ENCODE measurements at regions not wholly inside any gene's neighbourhood (a gene's known extent, or its start where the extent isn't known, plus 50 kb on each side); places are given as distances from the start of the nearest gene placed in this dataset.
"Not testable (repeated sequence)": the region's sequence is repeated elsewhere in the genome, so short reads cannot be mapped to it uniquely, and the experiment has no call there.

- peaks cover 13% of the 10 kb centered on the region for H3K4me1 Mint-ChIP-seq
- no peak overlapping the region for H3K27ac Mint-ChIP-seq
- TF ChIP-seq ATF1 (CRISPR knock-in tag; IDR thresholded peaks at IDR 0.05): no peak
- ChIA-PET CTCF (no interaction called here), POLR2A (no interaction called here)
- H3K9me3 Mint-ChIP-seq: no peaks in the 10 kb centered on the region
- no peaks in the 10 kb centered on the region for H3K27me3 Mint-ChIP-seq (ENCODE audit: low read depth)
- H3K4me3 Mint-ChIP-seq: no peak overlapping the region
- no peaks in the 10 kb centered on the region for H3K36me3 Mint-ChIP-seq
- DNase-seq (ENCODE audit: low spot score) (no peak), ATAC-seq (no peak)
Observed at GRCh38 chr5:163870441-163870840, 365.0 kb downstream of the MAT2B start.

GRCh38 chr5:163874431-163874830 lies 369.0 kb downstream of the MAT2B start:
- TF ChIP-seq E2F4 (CRISPR knock-in tag; IDR thresholded peaks at IDR 0.05; ENCODE audit: borderline replicate concordance, low read depth) (no peak), KAT7 (CRISPR knock-in tag; IDR thresholded peaks at IDR 0.05; ENCODE audit: borderline replicate concordance) (no peak), ZNF512 (CRISPR knock-in tag; IDR thresholded peaks at IDR 0.05; ENCODE audit: borderline replicate concordance) (no peak), SP1 (CRISPR knock-in tag; conservative IDR thresholded peaks at IDR 0.05) (no peak), CDX4 (CRISPR knock-in tag; IDR thresholded peaks at IDR 0.05; ENCODE audit: borderline replicate concordance) (no peak)
- ChIA-PET POLR2A (interaction anchor here (0.6 kb wide), 1 partner anchor 1809 kb away, joined by 5 read pairs; no protein-coding TSS in a partner anchor), CTCF (no interaction called here)
- Mint-ChIP-seq H3K4me3 (no peak overlapping the region), H3K4me1 (peaks cover 10% of the 10 kb centered on the region), H3K9me3 (no peaks in the 10 kb centered on the region), H3K36me3 (no peaks in the 10 kb centered on the region), H3K27me3 (ENCODE audit: low read depth) (no peaks in the 10 kb centered on the region), H3K27ac (no peak overlapping the region)
- no peak for ATAC-seq
- no peak for DNase-seq (ENCODE audit: low spot score)

- H3K36me3 Mint-ChIP-seq; DNase-seq (ENCODE audit: low spot score); H3K27ac Mint-ChIP-seq; ATAC-seq; H3K9me3 Mint-ChIP-seq; H3K4me3 Mint-ChIP-seq; H3K4me1 Mint-ChIP-seq; H3K27me3 Mint-ChIP-seq (ENCODE audit: low read depth); CTCF ChIA-PET: not testable (repeated sequence)
- POLR2A ChIA-PET: interaction anchor here (0.6 kb wide), 1 partner anchor 1810 kb away, joined by 5 read pairs; no protein-coding TSS in a partner anchor
Observed at GRCh38 chr5:163874912-163875311, 369.5 kb downstream of the MAT2B start.

GRCh38 chr5:163877865-163878264 lies 372.4 kb downstream of the MAT2B start:
- ATAC-seq (no peak), DNase-seq (ENCODE audit: low spot score) (no peak)
- Mint-ChIP-seq H3K27ac (no peak overlapping the region), H3K9me3 (no peaks in the 10 kb centered on the region), H3K27me3 (ENCODE audit: low read depth) (no peaks in the 10 kb centered on the region), H3K36me3 (no peaks in the 10 kb centered on the region), H3K4me1 (no peaks in the 10 kb centered on the region), H3K4me3 (no peak overlapping the region)
- ChIA-PET CTCF (interaction anchor here (1.0 kb wide), 1 partner anchor 312 kb away, joined by 3 read pairs; no protein-coding TSS in a partner anchor), POLR2A (no interaction called here)
- TF ChIP-seq SMAD3 (CRISPR knock-in tag; IDR thresholded peaks at IDR 0.05; ENCODE audit: borderline replicate concordance): no peak
- no peak for TF ChIP-seq MXD4 (CRISPR knock-in tag; IDR thresholded peaks at IDR 0.05; ENCODE audit: borderline replicate concordance)
- TF ChIP-seq AFF4 (CRISPR knock-in tag; IDR thresholded peaks at IDR 0.05; ENCODE audit: borderline replicate concordance): no peak
